ENCODE measurements at regions not wholly inside any gene's neighbourhood (a gene's known extent, or its start where the extent isn't known, plus 50 kb on each side); places are given as distances from the start of the nearest gene placed in this dataset.

DNA sequence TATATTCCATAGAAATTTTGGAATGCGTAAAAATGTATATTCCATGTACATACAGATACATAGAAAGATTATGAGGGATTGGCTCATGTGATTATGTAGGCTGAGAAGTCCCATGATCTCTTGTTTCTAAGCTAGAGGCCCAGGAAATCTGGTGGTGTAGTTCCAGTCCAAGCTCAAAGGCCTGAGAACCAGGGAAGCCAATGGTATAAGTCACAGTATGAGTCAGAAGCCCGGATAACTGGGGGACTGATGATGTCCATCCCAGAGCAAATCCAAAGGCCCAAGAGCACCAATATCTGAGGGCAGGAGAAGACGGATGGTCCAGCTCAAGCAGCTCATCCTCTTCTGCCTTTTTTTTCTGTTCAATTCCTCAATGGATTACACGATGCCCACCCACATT is 385.0 kb upstream of the KLHL29 start:
- no peak for TF ChIP-seq Cebpa-rat (IDR thresholded peaks at IDR 0.05)
- H3K4me2 ChIP-seq: no peak overlapping the region
- H3K4me3 ChIP-seq: no peak overlapping the region
- H4K20me1 ChIP-seq: no peaks in the 10 kb centered on the region
- no peak overlapping the region for H3K9ac ChIP-seq
- no peaks in the 10 kb centered on the region for H3K4me1 ChIP-seq
- H3K27me3 ChIP-seq: no peaks in the 10 kb centered on the region
- no peaks in the 10 kb centered on the region for H3K36me3 ChIP-seq
- H3K27ac ChIP-seq: no peak overlapping the region
- H3K9me3 ChIP-seq: no peaks in the 10 kb centered on the region

DNA sequence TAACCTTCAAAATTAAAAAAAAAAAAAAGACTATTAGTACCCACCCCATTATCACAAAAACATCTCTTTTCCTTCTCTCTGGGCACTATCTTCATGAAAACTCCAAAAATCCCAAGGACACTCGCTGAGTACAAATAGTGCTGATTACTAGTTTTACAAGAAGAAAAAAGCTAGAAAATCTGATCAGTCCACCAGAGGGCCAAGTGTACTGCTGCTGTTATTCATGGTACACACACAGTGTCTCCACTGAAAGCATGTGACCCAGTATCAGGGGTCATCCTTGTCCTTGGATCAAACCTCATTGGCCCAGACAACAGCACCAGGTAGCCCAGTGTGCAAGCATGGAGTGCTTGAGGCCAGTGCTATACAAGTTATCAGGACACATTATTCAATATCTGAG is 382.7 kb upstream of the KLHL29 start:
- H4K20me1 ChIP-seq: no peaks in the 10 kb centered on the region
- H3K4me3 ChIP-seq: no peak overlapping the region
- TF ChIP-seq Cebpa-rat (IDR thresholded peaks at IDR 0.05): no peak
- no peaks in the 10 kb centered on the region for H3K9me3 ChIP-seq
- H3K27me3 ChIP-seq: no peaks in the 10 kb centered on the region
- H3K9ac ChIP-seq: no peak overlapping the region
- no peak overlapping the region for H3K4me2 ChIP-seq
- no peak overlapping the region for H3K27ac ChIP-seq
- H3K4me1 ChIP-seq: no peaks in the 10 kb centered on the region
- no peaks in the 10 kb centered on the region for H3K36me3 ChIP-seq

DNA sequence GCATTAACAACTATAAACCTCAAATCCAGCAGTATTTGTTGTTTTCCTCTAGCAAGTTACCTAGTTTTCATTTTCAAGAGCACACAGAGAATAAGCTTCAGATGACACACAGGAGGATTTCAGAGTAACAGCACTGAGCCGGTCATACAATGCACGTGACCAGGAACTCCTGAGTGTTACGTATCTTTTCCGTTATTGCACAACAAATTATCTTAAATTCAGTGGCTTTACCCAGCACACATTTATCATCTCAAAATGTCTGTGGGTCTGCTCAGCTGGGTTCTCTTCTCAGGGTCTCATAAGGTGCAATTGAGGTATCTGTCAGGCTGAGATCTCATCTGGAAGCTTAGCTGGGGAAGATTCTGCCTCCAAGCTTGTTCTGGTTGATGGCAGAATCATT is 379.5 kb upstream of the KLHL29 start:
- Histone ChIP-seq H3K36me3 (no peaks in the 10 kb centered on the region), H3K27me3 (no peaks in the 10 kb centered on the region)

DNA sequence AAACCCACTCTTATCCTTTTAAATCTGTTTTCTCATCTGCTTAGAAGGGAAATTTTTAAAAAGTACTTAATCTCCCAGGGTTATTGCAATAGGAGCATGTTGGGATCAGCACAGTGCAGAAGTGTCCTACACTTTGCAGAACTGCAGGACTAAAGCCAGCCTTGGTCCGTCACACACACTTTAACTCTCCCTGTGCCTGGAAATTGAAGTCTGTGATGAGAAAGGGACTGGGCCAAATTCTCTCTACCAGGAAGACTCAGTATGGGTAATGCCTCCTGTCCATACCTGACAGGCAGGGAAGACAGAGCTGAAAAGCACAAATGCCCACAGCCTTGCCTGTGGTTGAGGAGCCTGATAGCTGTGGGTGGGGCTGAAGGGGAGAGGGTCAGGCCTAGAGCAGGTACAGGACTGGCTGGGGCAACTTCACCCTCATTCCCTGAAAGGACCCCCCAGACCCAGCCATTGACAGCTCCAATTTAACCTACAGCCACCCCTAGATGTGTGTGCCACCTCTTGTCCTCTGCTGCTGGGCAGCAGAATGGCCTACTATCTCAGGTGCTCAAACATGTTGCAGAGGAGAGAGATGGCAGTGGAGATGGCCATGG is 377.2 kb upstream of the KLHL29 start:
- TF ChIP-seq Cebpa-rat (IDR thresholded peaks at IDR 0.05): no peak
- Histone ChIP-seq H4K20me1 (no peaks in the 10 kb centered on the region), H3K4me2 (no peak overlapping the region), H3K27me3 (no peaks in the 10 kb centered on the region), H3K27ac (no peak overlapping the region), H3K36me3 (no peaks in the 10 kb centered on the region), H3K9me3 (no peaks in the 10 kb centered on the region), H3K9ac (no peak overlapping the region), H3K4me3 (no peak overlapping the region), H3K4me1 (no peaks in the 10 kb centered on the region)

More for the DNA sequence above, 379.5 kb upstream of the KLHL29 start:
- H3K4me3 ChIP-seq: no peak overlapping the region
- no peak overlapping the region for H3K4me2 ChIP-seq
- H3K4me1 ChIP-seq: no peaks in the 10 kb centered on the region
- no peaks in the 10 kb centered on the region for H3K9me3 ChIP-seq
- H3K27ac ChIP-seq: no peak overlapping the region
- no peak overlapping the region for H3K9ac ChIP-seq
- H4K20me1 ChIP-seq: no peaks in the 10 kb centered on the region
- TF ChIP-seq Cebpa-rat (IDR thresholded peaks at IDR 0.05): no peak

DNA sequence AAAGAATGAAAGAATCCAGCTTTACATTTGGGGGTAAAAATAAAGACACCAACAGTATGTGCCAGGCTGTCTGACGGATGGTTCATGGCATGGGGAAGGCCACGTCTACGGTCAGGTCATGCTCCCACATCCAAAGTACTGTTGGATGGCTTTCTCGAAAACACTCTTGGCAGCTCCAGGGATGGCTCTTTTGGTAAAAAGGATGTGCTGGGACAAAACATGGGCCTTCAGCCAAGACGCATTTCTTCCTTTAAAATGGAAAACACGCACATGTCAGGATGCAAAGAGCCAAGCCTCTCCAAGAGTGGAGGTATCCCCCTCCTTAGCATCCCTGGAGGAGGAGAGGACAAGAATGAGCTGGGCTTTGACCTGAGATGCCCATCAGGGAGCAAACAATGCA is 376.5 kb upstream of the KLHL29 start:
- no peaks in the 10 kb centered on the region for H4K20me1 ChIP-seq
- H3K9ac ChIP-seq: no peak overlapping the region
- no peaks in the 10 kb centered on the region for H3K27me3 ChIP-seq
- H3K4me1 ChIP-seq: no peaks in the 10 kb centered on the region
- no peaks in the 10 kb centered on the region for H3K9me3 ChIP-seq
- H3K27ac ChIP-seq: no peak overlapping the region
- H3K36me3 ChIP-seq: no peaks in the 10 kb centered on the region
- no peak overlapping the region for H3K4me2 ChIP-seq
- TF ChIP-seq Cebpa-rat (IDR thresholded peaks at IDR 0.05): no peak
- no peak overlapping the region for H3K4me3 ChIP-seq

DNA sequence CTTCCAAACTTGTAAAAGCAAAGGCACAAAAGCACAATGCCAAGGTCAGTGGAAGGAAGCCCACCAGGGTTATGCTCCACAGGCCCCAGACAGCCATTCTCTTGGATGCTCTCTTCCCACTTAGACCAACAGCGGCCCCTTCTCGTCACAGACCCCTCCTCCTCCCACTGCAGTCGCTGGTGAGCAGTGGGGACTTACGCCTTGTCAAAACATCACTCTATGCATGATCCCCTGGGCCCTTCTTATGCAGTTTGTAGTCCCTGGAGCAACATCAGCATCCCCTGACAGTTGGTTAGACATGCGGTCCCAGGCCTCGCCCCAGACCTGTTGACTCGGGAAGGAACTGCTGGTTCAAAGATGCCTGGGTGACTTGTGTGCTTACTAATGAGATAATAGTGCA is 376.0 kb upstream of the KLHL29 start:
- no peak overlapping the region for H3K4me3 ChIP-seq
- H3K27ac ChIP-seq: no peak overlapping the region
- H3K4me2 ChIP-seq: no peak overlapping the region
- no peaks in the 10 kb centered on the region for H3K4me1 ChIP-seq
- no peaks in the 10 kb centered on the region for H3K9me3 ChIP-seq
- H3K9ac ChIP-seq: no peak overlapping the region
- H3K36me3 ChIP-seq: no peaks in the 10 kb centered on the region
- no peak for TF ChIP-seq Cebpa-rat (IDR thresholded peaks at IDR 0.05)
- no peaks in the 10 kb centered on the region for H4K20me1 ChIP-seq
- H3K27me3 ChIP-seq: no peaks in the 10 kb centered on the region

DNA sequence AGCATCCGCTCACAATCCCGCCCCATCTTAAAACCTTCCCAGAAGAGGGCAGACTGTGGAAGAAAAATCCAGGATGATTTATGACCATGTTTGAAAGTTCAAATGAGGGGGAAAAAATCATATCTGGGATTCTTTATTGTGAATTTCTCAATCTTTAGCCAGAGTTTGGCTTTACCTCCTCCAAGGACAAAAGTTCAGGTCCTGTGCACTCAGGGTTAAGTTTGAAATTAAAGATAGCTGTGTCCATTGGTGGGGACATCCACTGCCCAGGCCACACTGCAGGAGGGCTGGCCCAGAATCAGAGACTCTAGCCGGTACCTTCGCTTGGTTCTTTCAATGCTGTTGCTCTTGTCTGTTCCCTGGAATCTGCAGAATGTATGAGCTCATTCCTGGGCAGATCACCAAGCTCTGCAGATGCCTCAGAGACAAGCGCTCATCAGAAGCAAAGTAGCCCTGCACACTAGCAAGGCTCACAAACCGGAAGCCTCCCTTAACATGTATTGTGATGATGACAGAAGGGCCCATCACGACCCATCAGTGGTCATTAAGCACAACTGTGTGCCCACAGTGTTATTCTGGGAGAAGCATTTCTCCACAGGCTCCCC is 375.3 kb upstream of the KLHL29 start:
- Histone ChIP-seq H3K27me3 (no peaks in the 10 kb centered on the region), H3K4me1 (no peaks in the 10 kb centered on the region), H3K9ac (no peak overlapping the region), H3K27ac (no peak overlapping the region), H3K4me3 (no peak overlapping the region), H4K20me1 (no peaks in the 10 kb centered on the region), H3K36me3 (no peaks in the 10 kb centered on the region), H3K9me3 (no peaks in the 10 kb centered on the region), H3K4me2 (no peak overlapping the region)
- TF ChIP-seq Cebpa-rat (IDR thresholded peaks at IDR 0.05): no peak

DNA sequence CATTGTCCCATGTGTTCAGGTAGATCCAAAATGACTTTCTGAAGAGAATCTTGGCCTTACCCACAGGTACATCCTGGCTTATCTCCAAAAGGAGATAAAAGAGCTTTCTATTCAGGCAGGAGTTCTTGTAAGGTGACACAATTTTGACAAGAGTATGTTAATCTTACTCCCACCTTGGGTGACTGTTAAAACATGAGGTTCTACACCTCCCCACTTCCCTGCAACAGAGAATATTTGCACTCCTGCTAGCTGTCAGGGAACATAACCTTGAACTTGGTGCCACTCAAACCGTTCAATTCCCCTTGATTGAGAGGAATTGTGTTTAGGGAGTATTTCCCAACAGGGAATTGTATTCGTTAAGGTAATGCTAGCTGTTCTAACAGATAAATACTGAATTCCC is 372.5 kb upstream of the KLHL29 start:
- Histone ChIP-seq H3K27me3 (no peaks in the 10 kb centered on the region), H3K4me1 (no peaks in the 10 kb centered on the region), H4K20me1 (no peaks in the 10 kb centered on the region), H3K27ac (no peak overlapping the region), H3K9me3 (no peaks in the 10 kb centered on the region), H3K4me3 (no peak overlapping the region), H3K36me3 (no peaks in the 10 kb centered on the region), H3K9ac (no peak overlapping the region), H3K4me2 (no peak overlapping the region)
- TF ChIP-seq Cebpa-rat (IDR thresholded peaks at IDR 0.05): no peak

DNA sequence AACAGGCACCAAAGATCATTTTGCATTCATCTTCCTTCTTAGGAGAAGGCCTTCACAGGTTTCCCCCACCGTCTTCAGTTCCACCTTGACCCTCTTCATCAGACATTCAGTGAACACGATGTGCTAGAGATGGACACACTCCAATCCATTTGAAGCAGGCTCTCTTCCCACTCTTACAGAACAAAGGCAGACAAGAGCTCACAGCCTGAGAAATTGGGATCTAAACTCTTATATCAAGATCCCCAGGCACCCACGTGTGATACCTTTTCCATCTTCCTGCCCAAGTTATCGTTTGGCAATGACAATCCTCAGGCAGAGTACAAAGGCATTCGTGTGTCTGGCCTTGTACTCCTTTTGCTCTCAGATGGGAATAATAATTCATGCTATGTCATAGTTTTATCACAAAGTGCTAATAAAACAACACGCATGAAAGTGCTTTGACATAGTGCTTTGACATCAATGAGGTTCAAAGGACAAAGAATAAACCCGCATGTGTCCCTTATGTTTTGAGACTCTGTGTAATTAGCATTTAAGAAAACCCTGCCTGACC is 369.3 kb upstream of the KLHL29 start:
- TF ChIP-seq Cebpa-rat (IDR thresholded peaks at IDR 0.05): no peak
- no peaks in the 10 kb centered on the region for H3K36me3 ChIP-seq

DNA sequence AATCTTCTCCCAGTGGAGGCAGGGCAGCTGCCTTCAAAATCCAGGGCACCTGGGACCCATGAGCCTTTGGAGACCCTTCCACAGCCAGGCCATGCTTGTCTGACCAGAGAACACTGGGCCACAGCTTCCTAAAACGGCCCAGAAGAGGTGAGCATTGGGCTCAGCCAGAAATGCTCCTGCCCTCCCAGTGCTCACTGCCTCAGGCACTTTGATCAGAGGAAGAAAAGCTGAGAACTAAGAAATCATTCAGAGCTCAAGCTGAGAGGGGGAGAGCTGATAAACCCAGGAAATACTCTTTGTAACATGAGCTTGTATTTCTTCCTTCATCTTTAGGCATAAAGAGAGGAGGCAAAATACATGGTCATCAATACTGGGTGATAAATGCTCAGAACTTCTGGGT is 365.5 kb upstream of the KLHL29 start:
- no peaks in the 10 kb centered on the region for H3K9me3 ChIP-seq
- H3K4me2 ChIP-seq: no peak overlapping the region
- no peaks in the 10 kb centered on the region for H3K4me1 ChIP-seq
- no peak overlapping the region for H3K9ac ChIP-seq
- H4K20me1 ChIP-seq: no peaks in the 10 kb centered on the region
- no peak for TF ChIP-seq Cebpa-rat (IDR thresholded peaks at IDR 0.05)
- H3K36me3 ChIP-seq: no peaks in the 10 kb centered on the region
- no peaks in the 10 kb centered on the region for H3K27me3 ChIP-seq
- H3K4me3 ChIP-seq: no peak overlapping the region
- no peak overlapping the region for H3K27ac ChIP-seq

More for the DNA sequence above, 369.3 kb upstream of the KLHL29 start:
- no peak overlapping the region for H3K4me2 ChIP-seq
- H3K27ac ChIP-seq: no peak overlapping the region
- H3K9me3 ChIP-seq: no peaks in the 10 kb centered on the region
- H4K20me1 ChIP-seq: no peaks in the 10 kb centered on the region
- H3K27me3 ChIP-seq: no peaks in the 10 kb centered on the region
- no peaks in the 10 kb centered on the region for H3K4me1 ChIP-seq
- no peak overlapping the region for H3K9ac ChIP-seq
- no peak overlapping the region for H3K4me3 ChIP-seq

Measured in BLaER1 (cell line).